ACHN (cell line): ENCODE measurements at regions not wholly inside any gene's neighbourhood (a gene's known extent, or its start where the extent isn't known, plus 50 kb on each side); places are given as distances from the start of the nearest gene placed in this dataset.

ENCODE experiments used
- DNase-seq: peaks from one replicate; pipeline ENCODE4 v3.0.0-alpha.2; 2015
- in situ Hi-C: cut with HindIII; loops from 2 replicates; pipeline ENCODE4 v1.10.0; 2017; ENCODE audit warnings: low sequenced_read_pairs, low pct_ligation_motif_present, low pct_unique_long_range_greater_than_20kb

GRCh38 chr2:129906139-129906860 is 73.2 kb upstream of the RAB6C start:
- in situ Hi-C loops, result no loop called here
- no peak for DNase-seq

- in situ Hi-C loops, result no loop called here
- DNase-seq, result no peak
These were observed 72.6 kb upstream of the RAB6C start for GRCh38 chr2:129906861-129907235.

GRCh38 chr2:129907256-129907998 is 72.0 kb upstream of the RAB6C start:
- DNase-seq, result no peak

GRCh38 chr2:129908721-129909373 is 70.6 kb upstream of the RAB6C start:
- no peak for DNase-seq
- in situ Hi-C loops, result no loop called here

More at GRCh38 chr2:129907256-129907998, 72.0 kb upstream of the RAB6C start:
- in situ Hi-C loops, result no loop called here

- in situ Hi-C loops, result no loop called here
- DNase-seq, result no peak
These were observed 69.6 kb upstream of the RAB6C start for GRCh38 chr2:129909651-129910418.

- DNase-seq, result no peak
- in situ Hi-C loops, result no loop called here
These were observed 68.8 kb upstream of the RAB6C start for GRCh38 chr2:129910446-129911362.

- in situ Hi-C loops, result no loop called here
- no peak for DNase-seq
These were observed 68.0 kb upstream of the RAB6C start for GRCh38 chr2:129911363-129912065.

GRCh38 chr2:129912066-129912820 is 67.2 kb upstream of the RAB6C start:
- in situ Hi-C loops, result no loop called here
- DNase-seq, result no peak

GRCh38 chr2:129912871-129913694 is 66.4 kb upstream of the RAB6C start:
- no peak for DNase-seq
- in situ Hi-C loops, result no loop called here

- no peak for DNase-seq
These were observed 65.6 kb upstream of the RAB6C start for GRCh38 chr2:129913695-129914495.

GRCh38 chr2:129914538-129915302 is 64.7 kb upstream of the RAB6C start:
- DNase-seq, result no peak
- in situ Hi-C loops, result no loop called here

More at GRCh38 chr2:129913695-129914495, 65.6 kb upstream of the RAB6C start:
- in situ Hi-C loops, result no loop called here

- no peak for DNase-seq
- in situ Hi-C loops, result no loop called here
These were observed 64.1 kb upstream of the RAB6C start for GRCh38 chr2:129915303-129915840.

GRCh38 chr2:129918604-129919003 is 60.9 kb upstream of the RAB6C start:
- no peak for DNase-seq
- in situ Hi-C loops, result no loop called here

- in situ Hi-C loops, result no loop called here
- DNase-seq, result no peak
These were observed 56.7 kb upstream of the RAB6C start for GRCh38 chr2:129922571-129923264.
